ENCODE measurements at regions not wholly inside any gene's neighbourhood (a gene's known extent, or its start where the extent isn't known, plus 50 kb on each side); places are given as distances from the start of the nearest gene placed in this dataset.
"Not testable (repeated sequence)": the region's sequence is repeated elsewhere in the genome, so short reads cannot be mapped to it uniquely, and the experiment has no call there.

DNA sequence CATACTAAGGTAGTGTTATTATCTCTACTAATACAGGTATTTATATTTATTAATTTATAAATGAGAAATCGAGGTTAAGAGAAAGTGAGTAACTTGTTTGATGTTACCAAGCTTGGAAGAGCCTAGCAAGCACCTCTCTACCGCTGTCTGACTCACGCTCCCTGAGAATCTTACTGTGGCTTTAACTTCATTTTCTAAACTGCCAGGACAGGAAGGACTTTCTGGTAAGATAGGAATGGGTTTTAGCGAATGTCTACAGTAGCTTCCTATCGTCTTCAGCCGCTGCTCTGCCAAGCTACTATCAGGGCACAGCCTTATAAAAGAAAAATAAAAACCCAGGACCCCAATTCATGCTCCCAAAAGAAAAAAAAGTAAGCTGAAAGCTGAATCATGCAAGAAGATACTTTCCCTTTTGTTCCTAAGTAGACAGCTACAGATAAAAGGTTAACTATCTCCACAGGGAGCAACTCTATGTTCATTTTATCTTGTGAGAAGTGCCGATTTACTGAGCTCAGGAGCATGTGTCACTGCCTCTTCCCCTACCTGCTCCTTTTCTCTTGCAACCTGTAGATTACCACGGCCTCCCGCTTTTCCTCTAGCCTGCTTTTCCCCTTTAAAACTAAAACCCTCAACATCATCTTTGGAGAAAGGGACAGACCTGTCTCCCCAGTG is 60.2 kb downstream of the THNSL1 start:
- DNase-seq, result no peak

DNA sequence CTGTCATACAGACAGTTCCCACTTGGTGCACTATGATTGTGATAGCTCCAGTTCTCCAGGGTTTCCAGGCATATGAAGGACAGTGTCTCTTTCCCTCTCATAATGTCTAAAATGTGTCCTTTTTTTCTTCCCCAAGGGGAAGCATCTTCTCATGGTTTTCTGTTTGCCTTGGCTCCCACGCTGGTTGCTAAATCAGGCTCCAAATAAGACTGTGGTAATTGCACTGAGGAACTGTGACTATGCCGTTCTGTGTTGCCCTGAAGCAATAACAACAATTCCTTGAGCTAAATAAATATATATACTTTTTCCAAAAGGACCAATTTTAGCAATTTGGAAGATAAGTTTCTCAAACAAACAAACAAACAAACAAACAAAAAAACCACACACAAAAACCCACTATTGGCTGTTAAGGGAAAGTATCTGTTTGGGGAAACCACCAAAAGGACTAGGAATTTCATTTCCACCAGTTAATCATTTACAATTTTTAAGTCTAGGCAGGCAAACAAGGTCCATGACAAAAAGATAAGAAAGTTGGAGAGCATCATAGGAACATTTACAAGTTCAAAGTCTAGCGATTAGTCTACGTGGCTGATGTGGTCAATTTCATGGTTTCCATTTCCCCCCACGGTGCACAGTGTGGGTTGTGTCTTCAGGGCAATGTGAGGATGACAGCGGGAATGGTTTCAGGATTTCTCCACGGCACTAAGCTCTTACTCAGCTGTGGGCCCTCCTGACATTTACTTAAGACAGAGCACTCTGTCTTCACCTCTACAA is 62.4 kb downstream of the THNSL1 start:
- DNase-seq, result no peak

DNA sequence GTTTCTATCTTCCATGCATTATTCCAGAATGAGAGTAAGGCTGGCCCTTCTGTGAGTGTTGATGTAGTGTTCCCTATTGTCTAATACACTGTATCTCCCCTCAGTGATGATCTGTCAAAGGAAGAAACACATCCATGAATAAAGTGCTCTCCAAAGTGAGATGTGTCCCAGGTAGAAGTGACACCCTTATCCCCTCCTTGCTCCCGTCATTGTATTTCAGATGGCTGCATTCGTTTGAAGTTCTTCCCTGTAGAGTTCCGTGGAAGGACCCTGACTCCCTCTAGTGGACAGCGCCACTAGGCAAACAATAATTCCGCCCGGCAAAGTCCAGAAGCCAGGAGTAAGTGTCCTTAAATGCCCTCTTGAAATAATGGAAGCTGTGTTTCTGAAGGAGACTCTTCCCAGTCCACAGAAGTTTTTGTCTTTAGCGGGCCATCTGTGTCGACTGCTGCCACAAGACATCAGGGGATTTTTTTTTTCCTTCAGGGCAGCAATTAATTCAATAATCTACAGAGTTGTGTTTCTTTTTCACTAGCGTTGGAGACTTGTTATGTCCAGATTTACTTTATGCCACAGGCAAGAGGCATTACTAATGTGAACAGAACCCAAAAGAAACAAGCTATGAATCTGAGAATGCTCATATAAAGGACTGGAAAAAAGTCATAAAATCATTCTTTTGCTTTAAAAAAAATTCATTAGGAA is 64.6 kb downstream of the THNSL1 start:
- peak in 5 of 6 experiments; percentile 4 to 51 (median 23) for DNase-seq

DNA sequence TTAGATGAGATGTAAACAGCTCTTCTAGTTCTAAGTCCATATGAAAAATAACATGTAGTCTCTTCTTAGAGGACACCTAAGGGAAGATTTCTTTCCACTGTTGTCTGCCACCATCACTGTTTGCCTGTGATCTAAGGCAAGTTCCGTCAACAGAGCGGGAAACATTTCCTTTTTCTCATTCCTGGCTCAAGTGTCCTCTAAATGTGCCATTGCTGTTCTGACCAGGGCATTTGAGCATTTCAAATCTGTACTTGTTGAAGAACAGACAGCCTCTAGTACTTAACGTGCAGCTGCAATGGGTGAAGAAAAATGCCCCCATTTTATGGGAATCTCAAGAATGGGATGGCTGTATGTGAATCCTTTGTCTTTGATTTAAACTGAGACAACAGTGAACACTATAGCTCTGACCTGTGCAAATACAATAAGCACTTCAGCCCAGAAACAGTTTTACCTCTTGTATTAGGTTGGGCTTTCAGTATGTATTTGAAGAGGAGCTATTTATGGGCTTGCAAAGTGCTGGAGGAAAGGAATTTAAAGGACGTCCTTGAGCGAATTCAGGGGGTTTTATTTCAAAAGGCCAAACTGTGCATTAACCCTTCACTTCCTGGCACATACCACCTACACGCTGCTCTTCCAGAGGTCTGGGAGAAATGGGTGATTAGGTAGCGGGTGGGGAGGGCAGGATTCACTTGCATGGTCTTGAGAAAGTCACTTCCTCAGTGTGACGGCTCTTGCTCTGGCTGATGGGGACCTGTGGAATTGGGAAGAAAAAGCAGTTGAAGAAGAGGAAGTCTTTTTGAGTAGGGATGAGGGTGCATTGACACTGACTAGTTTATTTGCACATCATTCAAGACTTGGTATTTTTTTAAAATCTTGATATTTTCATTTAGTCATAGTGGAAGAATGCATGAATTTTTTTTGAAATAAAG is 66.1 kb downstream of the THNSL1 start:
- DNase-seq, result no peak

DNA sequence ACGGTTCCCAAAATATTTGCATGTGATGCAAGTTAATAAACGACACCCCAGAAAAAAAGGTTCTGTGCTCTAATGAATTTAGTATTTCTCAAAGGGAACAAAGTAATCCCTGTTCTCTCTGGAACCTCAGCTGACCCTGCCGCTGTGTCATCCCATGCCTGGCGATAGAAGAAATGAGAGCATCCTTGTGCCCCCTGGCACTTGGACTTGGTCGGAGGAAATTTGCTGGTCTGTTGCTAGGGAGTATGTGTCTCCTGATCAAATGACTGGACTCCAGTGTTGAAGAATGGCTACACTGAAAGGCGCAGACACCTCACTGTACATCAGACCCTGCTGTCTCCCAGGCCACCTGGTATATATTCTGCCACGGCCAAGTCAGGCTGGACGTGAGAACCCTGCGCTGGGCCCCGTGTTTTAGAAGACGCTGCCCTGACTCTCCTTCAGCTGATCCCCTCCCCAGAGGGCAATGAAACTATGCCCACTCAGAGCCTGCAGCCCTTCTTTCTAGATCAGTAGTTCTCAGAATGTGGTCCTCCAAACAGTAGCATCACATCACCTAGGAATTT is 67.2 kb downstream of the THNSL1 start:
- DNase-seq, result no peak

DNA sequence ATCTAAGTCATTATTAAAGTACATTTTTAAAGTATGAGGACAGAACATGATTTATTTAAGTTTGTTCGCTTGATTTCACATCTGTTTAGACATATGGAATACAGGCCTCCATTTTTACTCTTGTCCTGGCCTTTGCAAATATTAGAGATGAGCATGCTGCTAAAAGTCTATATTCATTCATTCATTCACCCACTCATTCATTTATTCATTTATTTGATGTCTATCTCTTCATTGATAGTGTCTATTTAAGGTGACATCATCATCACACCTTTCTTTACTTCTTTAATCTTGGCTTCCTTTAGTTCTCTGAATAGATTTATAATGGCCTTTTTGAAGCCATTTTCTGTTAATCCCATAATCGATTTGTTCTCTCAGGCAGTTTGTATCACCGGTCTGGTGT is 68.0 kb downstream of the THNSL1 start:
- no peak for DNase-seq

DNA sequence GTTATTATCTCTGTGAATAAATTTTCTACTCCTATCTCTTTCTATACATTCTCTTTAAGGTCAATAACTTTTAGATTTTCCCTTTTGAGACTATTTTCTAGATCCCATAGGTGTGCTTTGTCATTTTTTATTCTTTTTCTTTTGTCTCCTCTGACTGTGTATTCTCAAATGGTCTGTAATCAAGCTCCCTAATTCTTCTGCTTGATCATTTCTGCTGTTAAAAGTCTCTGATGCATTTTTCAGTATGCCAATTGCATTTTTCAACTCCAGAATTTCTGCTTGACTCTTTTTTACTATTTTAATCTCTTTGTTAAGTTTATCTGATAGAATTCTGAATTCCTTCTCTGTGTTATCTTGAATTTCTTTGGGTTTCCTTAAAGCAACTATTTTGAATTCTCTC is 78.2 kb downstream of the THNSL1 start:
- no peak for DNase-seq

DNA sequence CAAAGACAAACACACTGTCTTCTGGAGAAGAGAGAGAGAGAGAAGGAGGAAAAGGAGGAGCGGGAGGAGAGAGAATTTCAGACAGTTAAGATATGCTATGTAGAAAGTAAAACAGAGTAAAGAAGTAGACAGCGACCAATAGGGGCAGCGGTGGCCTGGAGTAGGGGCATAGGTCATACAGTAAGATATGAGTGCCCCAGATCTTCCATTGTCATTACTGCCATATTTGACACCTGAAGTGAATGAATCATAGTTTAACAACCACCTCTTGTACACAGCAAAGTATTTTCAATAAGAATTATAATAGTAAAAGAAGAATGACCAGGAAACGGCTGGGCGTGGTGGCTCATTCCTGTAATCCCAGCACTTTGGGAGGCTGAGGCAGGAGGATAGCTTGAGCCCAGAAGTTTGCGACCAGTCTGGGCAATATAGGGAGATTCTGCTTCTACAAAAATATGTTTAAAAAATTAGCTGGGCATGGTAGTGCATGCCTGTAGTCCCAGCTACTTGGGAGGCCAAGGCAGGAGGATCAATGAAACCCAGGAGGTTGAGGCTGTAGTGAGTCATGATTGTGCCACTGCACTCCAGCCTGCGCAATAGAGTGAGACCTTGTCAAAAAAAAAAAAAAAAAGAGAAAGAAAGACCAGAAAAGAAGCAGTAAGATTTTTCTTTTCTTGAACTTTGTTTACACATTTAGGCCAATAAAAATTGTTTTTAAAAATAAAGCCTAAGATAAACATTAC is 77.0 kb upstream of the GPR158 start:
- DNase-seq, result no peak

DNA sequence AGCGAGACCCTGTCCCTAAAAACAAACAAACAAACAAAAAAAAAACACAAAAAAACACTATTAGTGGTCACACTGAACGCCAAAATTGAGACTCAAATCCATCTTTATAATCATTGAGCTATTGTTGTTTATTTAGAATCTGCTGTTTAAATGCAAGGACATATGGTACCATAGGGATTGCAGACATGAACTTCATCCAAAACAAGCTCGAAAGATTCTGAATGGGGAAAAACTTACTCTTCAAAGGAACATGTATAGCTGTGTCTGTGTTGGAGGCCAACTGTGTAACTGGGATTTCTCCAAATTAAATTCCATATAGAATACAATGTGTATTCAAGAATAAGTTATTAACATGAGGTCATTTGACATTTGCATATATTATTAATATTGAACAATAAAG is 74.7 kb upstream of the GPR158 start:
- no peak for DNase-seq

DNA sequence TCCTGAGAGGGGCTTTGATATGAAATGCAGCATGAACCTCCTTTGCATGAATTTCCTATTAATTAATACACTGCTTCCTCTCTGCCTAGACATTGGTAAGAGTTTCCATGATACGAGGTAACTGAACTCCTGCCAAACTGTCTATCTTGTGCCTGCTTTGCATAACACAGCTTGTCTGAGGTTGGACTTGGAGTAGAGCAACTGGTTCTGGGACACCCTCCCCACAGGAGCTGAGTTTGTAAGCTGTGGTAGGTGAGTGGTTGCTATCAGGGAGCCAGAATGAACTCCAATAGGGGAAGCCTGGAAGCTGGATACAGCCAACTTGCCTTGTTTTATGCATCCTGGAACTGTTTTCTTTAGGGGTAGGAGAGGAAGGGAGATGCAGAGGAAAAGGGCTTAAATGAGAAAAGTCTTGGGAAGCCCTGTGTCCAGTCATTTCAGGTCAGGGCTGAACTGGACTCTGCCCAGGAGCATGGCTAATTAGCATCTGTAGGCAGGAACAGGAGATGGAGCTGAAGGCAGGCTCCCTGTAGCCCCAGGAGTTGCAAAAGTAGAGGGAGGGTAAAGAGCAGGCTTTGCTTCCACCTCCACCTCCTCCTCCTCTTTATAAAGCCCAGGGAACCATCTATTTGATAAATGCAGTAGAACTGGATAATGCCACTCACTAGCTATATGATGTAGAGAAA is 73.2 kb upstream of the GPR158 start:
- no peak for DNase-seq

DNA sequence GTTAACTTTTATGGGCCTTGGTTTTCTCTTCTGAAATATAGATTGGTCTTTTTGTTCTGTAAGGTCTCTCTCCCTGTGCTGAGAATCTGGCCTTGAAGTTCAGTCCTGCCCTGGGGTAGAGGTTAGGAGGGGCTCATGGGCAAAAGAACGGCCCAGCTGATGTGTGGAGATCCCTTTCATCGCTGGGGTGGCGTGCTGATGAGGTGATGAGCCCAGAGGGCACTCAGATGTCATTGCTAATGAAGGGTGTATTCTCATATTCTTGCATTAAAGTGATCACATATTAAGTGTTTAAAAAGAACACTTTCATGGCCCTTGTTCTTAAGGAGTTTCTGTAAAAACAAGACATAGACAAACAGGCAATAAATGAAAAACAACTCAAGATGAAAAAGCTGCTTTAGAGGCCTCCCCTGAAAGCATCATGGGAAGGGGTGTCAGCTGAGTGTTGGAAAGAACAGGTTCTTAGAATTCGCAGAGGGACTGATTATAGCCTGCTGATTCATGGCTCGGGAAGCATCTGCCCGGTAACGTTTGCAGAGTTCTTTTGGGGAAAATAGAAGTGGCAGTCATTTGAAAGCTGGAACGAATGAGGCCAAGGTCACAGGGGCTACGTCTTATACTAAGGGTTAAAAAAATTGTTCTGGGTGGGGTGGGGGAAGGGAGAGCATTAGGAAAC is 72.5 kb upstream of the GPR158 start:
- DNase-seq, result no peak

DNA sequence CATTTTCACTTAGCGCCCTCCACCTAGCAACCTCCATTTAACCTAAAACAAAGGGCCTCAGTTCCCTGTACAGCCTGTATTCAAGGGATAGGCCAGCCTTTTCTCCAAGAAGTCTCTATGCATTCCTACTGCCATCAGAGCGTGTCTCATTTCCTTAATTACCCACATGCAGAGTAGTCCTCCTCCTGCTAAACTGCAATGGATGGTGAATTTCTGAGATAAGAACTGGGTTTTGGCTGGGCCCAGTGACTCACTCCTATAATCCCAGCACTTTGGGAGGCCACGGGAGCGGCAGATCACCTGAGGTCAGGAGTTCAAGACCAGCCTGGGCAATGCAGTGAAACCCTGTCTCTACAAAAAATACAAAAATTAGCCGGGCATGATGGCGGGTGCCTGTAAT is 71.1 kb upstream of the GPR158 start:
- no peak for DNase-seq

DNA sequence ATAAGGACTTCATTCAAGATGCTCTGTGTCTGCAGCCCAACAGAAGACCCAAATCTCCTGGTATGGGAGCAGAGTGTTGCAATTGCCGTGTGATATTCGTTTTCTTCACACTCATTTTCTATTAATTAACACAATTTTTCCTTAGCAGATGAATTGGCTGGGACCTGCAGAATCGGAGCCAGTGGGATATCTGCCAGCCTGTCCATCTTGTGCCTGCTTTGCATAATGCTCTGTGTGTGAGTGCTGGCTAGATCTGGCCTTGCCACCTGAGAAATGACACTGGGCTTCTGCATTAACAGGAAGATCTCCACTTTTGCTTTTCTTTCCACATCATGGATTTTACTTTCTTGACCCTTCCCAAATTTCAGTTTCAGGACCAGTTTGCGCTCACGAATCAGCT is 70.4 kb upstream of the GPR158 start:
- DNase-seq, result no peak

DNA sequence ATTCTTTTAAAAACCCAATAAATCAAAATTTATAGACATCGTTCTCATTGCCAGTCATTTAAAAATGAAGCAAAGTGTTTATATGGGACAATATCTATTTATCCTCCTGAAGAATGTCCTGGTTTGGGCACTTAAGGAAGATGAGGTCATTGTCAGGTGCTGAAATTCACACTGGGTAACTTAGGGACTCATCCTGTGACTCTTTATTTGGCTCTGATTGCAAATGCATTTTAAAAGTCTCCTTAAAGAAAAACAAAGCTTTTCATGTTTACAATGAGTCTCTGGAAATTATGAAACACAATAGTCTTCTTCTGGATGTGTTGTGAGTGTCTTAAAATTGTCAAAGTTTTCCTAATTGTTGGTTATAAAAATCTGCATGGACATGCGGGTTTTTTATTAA is 69.5 kb upstream of the GPR158 start:
- no peak for DNase-seq

DNA sequence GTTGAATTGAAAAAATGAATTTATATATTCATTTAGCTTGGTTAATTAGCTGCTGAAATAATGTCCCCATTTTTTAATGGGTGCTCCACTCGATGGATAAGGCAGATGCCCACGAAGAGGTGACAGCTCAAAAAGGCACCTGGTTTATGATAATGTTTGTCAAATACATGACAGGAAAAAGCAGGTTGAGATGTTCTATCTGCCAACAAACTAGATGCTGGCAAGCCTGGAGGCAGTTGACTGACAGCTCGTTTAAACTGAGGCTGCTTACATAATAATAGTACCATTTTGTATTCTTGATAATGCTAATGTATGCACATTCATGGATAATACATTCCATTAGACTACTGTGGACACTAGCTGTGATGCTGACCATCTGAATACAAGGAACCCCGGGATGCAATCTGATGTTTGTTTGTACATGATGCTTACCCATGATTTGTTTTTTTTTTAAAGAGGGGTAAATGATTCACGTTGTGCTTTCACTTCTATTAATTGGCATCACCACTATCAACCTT is 69.0 kb upstream of the GPR158 start:
- no peak for DNase-seq

DNA sequence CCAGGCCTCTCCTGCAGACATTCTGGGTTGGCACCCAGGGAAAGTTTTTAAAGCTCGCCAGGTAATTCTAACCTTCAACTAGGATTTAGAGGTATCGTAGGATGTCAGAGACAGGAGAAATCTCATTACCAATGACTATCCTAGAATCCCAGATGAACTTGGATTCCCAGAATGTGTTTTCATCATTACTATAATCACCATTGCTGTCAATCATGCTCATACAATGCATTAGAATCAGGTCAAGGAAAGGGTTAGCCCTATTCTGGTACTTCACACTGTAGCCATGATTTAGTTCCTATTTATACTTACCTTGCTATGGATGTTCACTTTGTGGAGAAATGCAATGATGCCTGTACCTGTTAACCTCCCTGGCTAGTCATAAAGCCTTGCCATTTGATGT is 67.0 kb upstream of the GPR158 start:
- no peak for DNase-seq

DNA sequence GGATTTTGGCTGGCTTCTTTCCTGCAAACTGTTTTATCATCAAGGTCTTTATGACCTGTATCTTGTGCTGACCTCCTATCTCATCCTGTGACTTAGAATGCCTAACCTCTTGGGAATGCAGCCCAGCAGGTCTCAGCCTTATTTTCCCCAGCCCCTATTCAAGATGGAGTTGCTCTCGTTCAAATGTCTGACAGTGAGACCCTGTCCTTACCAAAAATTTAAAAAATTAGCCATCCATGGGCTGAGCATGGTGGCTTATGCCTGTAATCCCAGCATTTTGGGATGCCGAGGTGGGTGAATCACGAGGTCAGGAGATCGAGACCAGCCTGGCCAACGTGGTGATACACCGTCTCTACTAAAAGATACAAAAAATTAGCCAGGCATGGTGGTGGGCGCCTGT is 64.9 kb upstream of the GPR158 start:
- DNase-seq, result not testable (repeated sequence)

DNA sequence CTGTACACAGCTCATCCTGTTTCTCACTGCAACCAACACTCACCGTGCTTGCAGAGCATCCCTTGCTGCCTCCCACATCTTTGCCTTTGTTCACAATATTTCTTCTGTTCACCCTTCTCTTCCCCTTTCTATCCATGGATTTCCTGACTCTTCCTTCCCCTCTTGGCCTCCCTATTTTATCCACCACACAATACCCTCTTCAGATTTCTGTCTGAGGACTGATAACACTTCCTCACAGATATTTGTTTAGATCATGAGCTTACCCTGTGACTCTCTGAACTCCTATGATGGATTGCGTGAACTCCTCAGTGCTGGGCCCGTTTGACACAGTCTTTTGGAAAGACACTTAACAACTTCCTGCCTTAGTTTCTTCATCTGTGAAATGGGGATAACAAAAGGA is 62.8 kb upstream of the GPR158 start:
- DNase-seq, result no peak

DNA sequence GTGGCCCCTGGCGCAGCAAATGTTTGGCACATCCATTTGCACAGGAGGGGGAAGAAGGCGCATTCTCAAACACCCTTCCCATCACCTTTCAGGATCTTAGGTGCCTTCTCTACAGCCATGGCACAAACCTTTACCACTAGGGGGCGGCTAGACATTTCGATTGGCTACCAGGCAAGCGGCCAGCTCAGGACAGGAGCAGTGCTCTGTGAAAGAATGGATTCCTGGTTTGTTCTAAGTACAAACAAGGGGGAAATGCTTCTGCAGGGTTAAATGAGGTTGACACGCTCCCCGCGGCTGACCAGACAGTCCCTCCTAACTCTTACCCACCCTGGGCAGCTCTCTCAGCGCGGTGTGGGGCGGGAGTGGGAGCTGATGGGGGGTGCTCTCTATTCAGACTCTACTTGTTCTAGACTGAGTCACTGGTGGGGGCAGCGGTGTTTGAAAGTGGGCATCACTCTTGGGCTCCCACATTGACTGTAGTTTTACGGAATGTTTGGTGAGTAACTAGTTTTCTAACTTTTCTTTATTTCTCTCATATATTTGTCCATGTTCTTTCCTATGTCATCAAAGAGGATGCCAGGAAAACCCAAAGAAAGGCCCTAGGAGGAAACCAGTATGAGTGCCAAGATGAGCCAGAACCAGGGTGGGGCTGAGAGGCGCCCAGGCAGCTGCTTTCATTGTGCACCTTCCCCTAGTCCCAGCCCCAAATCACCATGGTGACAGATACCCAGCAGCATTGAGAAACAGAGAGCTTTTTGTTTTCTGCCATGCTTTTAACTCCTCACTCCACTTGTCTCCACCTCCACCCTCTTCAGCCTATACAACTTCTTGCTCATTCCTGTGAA is 61.4 kb upstream of the GPR158 start:
- peak in 1 of 6 experiments; percentile 1 for DNase-seq
